Fibroblast of the conjunctiva (primary cell): ENCODE measurements at regions not wholly inside any gene's neighbourhood (a gene's known extent, or its start where the extent isn't known, plus 50 kb on each side); places are given as distances from the start of the nearest gene placed in this dataset.
"Not testable (repeated sequence)": the region's sequence is repeated elsewhere in the genome, so short reads cannot be mapped to it uniquely, and the experiment has no call there.

Experiments used
- DNase-seq: peaks from one replicate; pipeline ENCODE4 v3.0.0-alpha.2; 2010; ENCODE audit warnings: low read depth

DNA sequence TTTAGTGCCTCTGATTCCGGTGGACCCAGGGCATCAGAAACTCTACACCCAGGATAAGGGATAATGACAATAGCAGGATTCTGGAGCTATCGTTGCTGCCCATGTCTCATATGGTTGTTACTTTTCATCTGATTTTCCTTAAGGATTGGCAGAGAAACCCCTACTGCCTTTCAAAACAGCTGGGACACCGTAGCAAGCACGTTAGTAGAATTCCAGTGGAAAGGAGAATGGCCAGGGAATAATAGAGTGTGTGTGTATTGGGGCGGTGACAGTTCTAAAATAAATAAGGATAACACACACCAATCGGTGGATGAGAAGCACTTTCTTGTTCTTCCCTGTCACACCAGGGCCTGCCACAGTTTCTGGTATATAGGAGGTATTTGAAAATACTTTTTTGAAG, 251.8 kb downstream of the HAPSTR1 start:
- no peak for DNase-seq

- no peak for DNase-seq
Measured at GRCh38 chr16:9344508-9344907, 253.1 kb downstream of the HAPSTR1 start.

DNA sequence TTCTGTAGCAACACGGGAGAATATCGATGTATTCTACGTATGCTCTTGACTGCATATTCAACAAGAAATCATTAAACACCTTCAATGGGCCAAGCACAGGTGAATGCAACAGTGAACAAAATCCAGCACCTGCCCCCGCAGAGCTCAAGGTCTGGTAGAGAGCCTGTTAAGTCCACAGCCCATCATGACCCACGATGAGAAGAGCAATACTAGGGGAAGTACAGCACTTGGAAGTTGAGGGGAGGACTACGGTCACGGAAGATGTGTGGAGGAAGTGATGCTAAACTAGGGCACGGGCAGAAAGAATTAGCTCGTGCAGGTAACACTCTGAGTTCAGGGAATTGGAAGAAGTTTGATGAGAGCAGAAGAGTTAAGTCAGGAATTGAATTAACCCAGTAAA, 253.6 kb downstream of the HAPSTR1 start:
- no peak for DNase-seq

- DNase-seq = no peak
Measured at GRCh38 chr16:9345880-9346279, 254.4 kb downstream of the HAPSTR1 start.

GRCh38 chr16:9348912-9349311, 257.5 kb downstream of the HAPSTR1 start:
- no peak for DNase-seq

- not testable (repeated sequence) for DNase-seq
Measured at GRCh38 chr16:9349373-9349960, 258.0 kb downstream of the HAPSTR1 start.

DNA sequence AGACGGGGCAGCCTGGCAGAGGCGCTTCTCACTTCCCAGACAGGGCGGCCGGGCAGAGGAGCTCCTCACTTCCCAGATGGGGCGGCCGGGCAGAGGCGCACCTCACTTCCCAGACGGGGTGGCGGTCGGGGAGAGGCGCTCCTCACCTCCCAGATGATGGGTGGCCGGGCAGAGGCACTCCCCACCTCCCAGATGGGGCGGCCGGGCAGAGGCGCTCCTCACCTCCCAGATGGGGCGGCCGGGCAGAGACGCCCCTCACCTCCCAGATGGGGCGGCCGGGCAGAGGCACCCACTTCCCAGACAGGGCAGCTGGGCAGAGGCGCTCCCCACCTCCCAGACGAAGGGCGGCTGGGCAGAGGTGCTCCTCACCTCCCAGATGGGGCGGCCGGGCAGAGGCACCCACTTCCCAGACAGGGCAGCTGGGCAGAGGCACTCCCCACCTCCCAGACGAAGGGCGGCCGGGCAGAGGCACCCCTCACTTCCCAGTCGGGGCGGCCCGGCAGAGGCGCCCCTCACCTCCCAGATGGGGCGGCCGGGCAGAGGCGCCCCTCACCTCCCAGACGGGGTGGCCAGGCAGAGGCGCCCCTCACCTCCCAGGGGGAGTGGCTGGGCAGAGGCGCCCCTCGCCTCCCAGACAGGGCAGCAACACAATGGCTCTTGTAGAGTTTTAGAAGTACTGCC, 258.8 kb downstream of the HAPSTR1 start:
- DNase-seq = not testable (repeated sequence)

- no peak for DNase-seq
Measured at GRCh38 chr16:9351440-9351839, 260.0 kb downstream of the HAPSTR1 start.

DNA sequence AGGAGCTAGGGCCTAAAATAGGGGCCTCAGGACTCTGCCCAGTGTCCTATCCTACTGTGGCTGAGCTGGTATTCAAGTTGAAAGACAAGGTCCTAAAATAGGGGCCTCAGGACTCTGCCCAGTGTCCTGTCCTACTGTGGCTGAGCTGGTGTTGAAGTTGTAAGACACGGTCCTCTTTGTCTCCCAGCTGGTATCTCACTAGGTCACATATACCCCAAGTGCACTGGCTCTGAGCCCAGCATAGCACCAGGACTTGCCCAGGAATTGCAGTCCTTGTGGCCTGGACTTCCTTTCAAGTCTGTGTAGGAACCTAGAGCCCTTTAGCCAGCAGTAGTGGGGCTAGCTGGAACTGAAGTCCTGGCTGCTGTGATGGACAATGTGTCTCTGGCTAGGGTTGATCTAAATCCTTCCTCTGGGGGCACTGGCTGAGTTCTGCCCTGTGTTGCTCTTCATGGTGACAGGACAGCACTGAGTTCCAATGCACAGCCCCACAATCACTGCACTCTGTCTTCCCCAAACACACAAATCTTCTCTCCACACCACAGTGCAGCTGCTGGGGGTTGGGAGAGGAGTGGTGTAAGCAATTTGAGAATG, 260.5 kb downstream of the HAPSTR1 start:
- no peak for DNase-seq

DNA sequence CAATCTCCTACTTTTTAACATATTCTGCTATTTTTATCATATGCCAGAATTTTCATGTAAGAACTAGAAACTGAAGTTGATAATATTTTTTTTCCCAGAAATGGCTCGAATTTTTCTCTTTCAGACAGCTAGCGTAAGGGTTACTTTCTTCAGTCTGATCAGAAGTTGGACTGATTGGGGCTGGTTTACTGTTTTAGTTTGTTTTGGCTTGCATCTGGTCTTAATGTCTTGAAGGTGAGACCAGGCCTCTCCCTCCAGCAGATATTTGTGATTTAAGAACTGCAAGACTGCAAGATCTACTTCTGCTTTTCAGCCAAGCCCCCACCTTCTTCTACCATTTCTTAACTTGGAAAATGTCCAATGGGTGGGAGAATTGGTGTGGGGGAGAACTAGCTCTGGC, 266.4 kb downstream of the HAPSTR1 start:
- no peak for DNase-seq

DNA sequence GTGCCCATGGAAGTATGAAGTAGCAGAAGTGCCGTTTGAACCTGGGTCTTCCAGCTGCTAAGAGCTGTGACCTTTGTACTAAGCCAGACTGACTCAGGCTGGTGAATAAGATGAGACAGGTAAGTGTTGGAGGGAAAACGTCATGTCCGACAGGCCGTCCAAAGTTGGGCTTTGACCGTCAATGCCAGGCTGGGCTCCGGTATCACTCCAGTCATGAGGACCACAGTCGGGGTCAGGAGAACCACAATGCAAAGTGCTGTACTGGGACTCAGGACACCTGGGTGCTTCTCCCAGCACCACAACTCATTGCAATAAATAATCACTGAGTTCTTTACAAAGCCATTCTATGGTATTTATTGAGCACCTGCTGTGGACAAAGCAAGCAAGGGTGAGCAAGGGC, 268.6 kb downstream of the HAPSTR1 start:
- no peak for DNase-seq

DNA sequence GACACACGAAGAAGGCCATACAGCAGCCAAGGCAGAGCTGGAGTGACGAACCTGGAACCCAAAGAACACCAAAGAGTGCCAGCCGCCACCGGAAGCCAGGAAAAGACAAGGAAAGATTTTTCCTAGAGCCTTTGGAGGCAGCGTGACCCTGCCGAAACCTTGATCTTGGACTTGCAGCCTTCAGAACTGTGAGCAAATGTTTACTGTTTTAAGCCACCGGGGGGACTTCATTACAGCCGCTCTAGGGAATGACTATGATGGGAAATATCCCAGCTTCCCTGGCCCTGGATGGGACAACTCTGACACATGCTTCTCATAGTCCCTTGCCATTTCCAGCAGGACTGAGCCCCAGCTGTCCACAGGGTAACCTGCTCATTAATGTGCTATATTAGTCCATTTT, 270.6 kb downstream of the HAPSTR1 start:
- DNase-seq = no peak

GRCh38 chr16:9362604-9363003, 271.2 kb downstream of the HAPSTR1 start:
- no peak for DNase-seq

DNA sequence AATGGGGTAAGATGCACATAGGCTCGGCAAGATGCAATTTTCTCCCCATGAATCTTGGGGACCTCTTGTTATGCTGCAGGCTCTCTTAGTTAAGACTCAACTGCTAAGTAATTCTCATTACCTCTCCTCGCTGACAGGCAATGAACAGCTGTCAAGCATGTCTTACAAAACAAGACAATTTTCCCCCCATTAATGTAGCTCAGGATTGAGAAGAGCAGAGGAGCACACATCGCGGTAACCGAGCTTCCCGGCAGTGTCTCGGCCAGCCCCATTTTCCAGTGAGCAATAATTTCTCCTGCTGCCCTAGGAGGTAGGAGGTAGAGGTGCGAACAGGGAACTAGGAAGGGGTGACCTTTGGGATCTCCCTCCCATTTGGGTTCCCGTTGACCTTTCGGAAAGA, 272.1 kb downstream of the HAPSTR1 start:
- no peak for DNase-seq

GRCh38 chr16:9364721-9365369, 273.4 kb downstream of the HAPSTR1 start:
- DNase-seq = no peak

DNA sequence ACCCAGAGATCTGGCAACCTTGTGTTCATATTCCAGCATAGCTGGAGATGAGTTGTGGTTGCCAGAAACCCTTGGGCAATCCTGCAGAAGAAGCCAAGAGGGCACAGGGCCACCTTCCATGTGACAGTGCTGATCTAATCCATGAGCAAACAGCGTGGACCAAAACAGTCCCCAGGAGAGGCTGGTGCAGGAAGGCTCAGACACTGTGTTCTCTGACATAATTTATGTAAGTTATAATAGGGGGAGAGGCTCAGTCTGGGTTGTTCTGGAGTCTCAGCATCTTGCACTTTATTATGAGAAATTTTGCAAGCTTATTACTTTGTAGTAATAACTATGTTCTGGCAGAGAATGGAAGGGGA, 273.9 kb downstream of the HAPSTR1 start:
- no peak for DNase-seq

- DNase-seq = no peak
Measured at GRCh38 chr16:9366048-9366969, 274.9 kb downstream of the HAPSTR1 start.

DNA sequence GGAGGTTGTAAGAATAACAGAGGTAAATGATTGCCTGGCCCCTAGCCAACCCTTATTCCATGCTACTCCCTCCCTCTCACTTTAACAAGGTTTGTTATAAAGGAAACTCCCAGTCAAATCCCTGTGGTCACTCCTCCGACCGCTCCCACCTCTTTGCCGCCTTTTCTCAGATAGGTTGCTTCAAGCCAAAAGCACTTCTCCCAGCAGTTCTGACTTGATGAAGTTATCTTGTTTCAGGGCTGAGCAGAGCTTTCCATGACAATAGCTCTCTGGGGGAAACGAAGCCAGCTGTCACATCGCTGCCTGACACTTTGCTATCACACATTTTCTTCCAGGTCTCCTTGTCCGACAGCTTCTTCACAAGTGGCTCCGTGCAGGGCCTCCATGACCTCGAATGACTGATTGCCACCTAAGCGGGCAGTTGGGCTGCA, 278.6 kb downstream of the HAPSTR1 start:
- DNase-seq = no peak

DNA sequence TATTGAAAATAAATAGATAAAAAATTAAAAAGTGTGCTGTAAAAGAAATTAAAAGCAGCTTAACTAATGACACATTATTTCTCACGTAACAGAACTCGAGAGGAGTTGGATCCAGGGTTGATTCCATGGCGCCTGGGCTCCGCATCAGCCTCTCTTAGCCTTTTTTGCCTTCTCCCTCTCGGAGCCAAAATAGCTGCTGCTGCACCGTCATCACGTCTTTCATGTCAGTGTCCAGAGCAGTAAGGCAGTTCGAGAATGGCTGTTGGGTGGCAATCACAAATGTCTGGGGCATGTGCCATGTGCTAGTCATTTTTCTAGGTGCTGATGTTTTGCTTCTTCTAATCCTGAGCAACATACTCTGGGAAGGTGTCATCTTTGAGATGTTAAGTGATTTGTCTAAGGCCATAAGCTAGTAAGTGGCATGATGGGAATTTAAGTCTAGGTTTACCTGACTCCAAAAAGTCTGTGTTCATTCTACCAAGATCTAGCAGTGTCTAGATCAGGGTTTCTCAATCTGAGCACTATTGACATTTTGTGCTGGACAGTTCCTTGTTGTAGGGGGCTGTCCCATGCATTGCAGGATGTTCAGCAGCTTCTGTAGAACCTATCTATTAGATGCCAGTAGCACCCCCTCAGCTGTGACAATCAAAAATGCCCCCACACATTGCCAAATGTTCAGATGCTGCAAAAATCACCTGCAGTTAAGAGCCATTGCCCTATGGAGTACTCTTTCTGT, 280.4 kb downstream of the HAPSTR1 start:
- DNase-seq = no peak

- no peak for DNase-seq
Measured at GRCh38 chr16:9372934-9373890, 281.8 kb downstream of the HAPSTR1 start.
